ENCODE measurements at regions not wholly inside any gene's neighbourhood (a gene's known extent, or its start where the extent isn't known, plus 50 kb on each side); places are given as distances from the start of the nearest gene placed in this dataset.

- TF ChIP-seq CTCF (IDR thresholded peaks at IDR 0.05) = no peak
- TF ChIP-seq POLR2AphosphoS5 (IDR thresholded peaks at IDR 0.05; ENCODE audit: low read depth, low read length) = no peak
These were observed 590.0 kb downstream of the BRD1 start for GRCh38 chr22:49237703-49238102.

Measured in Panc1 (cell line).